HG03520 (cell line): ENCODE measurements at regions not wholly inside any gene's neighbourhood (a gene's known extent, or its start where the extent isn't known, plus 50 kb on each side); places are given as distances from the start of the nearest gene placed in this dataset.
"Not testable (repeated sequence)": the region's sequence is repeated elsewhere in the genome, so short reads cannot be mapped to it uniquely, and the experiment has no call there.

ENCODE experiments used
- ATAC-seq: cut with Tn5 transposase; IDR thresholded peaks from one replicate; pipeline ENCODE4 v1.9.1; 2021; ENCODE audit warnings: mild to moderate bottlenecking, moderate library complexity; ENCODE audit not compliant: unreplicated experiment

- no peak for ATAC-seq
Measured at GRCh38 chr13:55761986-55762385, 1378.7 kb upstream of the PRR20A start.

GRCh38 chr13:55777612-55778011 is 1363.1 kb upstream of the PRR20A start:
- no peak for ATAC-seq

GRCh38 chr13:55783841-55784240 is 1356.9 kb upstream of the PRR20A start:
- ATAC-seq: no peak

- no peak for ATAC-seq
Measured at GRCh38 chr13:55788548-55788947, 1352.2 kb upstream of the PRR20A start.

- ATAC-seq: no peak
Measured at GRCh38 chr13:55792544-55793193, 1348.0 kb upstream of the PRR20A start.

- ATAC-seq: no peak
Measured at GRCh38 chr13:55815458-55816033, 1325.2 kb upstream of the PRR20A start.

GRCh38 chr13:55816976-55817601 is 1323.6 kb upstream of the PRR20A start:
- ATAC-seq: no peak

- no peak for ATAC-seq
Measured at GRCh38 chr13:55820817-55821216, 1319.9 kb upstream of the PRR20A start.

- no peak for ATAC-seq
Measured at GRCh38 chr13:55869648-55870047, 1271.1 kb upstream of the PRR20A start.

GRCh38 chr13:55887561-55887960 is 1253.2 kb upstream of the PRR20A start:
- ATAC-seq: no peak

- ATAC-seq: no peak
Measured at GRCh38 chr13:55893540-55893939, 1247.2 kb upstream of the PRR20A start.

GRCh38 chr13:55937180-55937579 is 1203.5 kb upstream of the PRR20A start:
- ATAC-seq: no peak

- ATAC-seq: no peak
Measured at GRCh38 chr13:55948175-55948574, 1192.5 kb upstream of the PRR20A start.

- no peak for ATAC-seq
Measured at GRCh38 chr13:55963934-55964333, 1176.8 kb upstream of the PRR20A start.

GRCh38 chr13:55967055-55967454 is 1173.7 kb upstream of the PRR20A start:
- no peak for ATAC-seq

GRCh38 chr13:55977436-55977835 is 1163.3 kb upstream of the PRR20A start:
- no peak for ATAC-seq

GRCh38 chr13:55981381-55981780 is 1159.3 kb upstream of the PRR20A start:
- no peak for ATAC-seq

GRCh38 chr13:55984026-55984425 is 1156.7 kb upstream of the PRR20A start:
- not testable (repeated sequence) for ATAC-seq

- ATAC-seq: no peak
Measured at GRCh38 chr13:55990631-55991030, 1150.1 kb upstream of the PRR20A start.

GRCh38 chr13:55991666-55992065 is 1149.1 kb upstream of the PRR20A start:
- ATAC-seq: no peak

GRCh38 chr13:55992145-55992544 is 1148.6 kb upstream of the PRR20A start:
- no peak for ATAC-seq

- no peak for ATAC-seq
Measured at GRCh38 chr13:55999709-56000108, 1141.0 kb upstream of the PRR20A start.
